ENCODE measurements at regions not wholly inside any gene's neighbourhood (a gene's known extent, or its start where the extent isn't known, plus 50 kb on each side); places are given as distances from the start of the nearest gene placed in this dataset.

- Histone ChIP-seq H3K4me2 (ENCODE audit: low read length) (no peak overlapping the region), H3K4me1 (ENCODE audit: insufficient read depth, low read length, severe bottlenecking) (no peaks in the 10 kb centered on the region), H3F3A (ENCODE audit: insufficient read depth, low read length) (no peaks in the 10 kb centered on the region), H3K79me2 (ENCODE audit: insufficient read depth, low read length) (no peaks in the 10 kb centered on the region), H3K9ac (ENCODE audit: low read length) (no peak overlapping the region), H3K9me2 (ENCODE audit: low read depth, low read length) (no peaks in the 10 kb centered on the region), H4K20me1 (ENCODE audit: insufficient read depth, low read length) (no peaks in the 10 kb centered on the region), H2AFZ (ENCODE audit: low read length) (no peak overlapping the region), H3K27me3 (ENCODE audit: insufficient read depth, low read length) (no peaks in the 10 kb centered on the region), H3K9me3 (ENCODE audit: low read length) (no peaks in the 10 kb centered on the region), H3K36me3 (ENCODE audit: insufficient read depth, low read length) (no peaks in the 10 kb centered on the region), H3K27ac (ENCODE audit: low read depth, low read length, poor library complexity, severe bottlenecking) (no peak overlapping the region), H3K4me3 (ENCODE audit: low read depth, low read length, poor library complexity, severe bottlenecking) (no peak overlapping the region)
- TF ChIP-seq CTCF (IDR thresholded peaks at IDR 0.05; ENCODE audit: low read length) (no peak), EZH2 (IDR thresholded peaks at IDR 0.05; ENCODE audit: borderline replicate concordance, low read length) (no peak)
Observed at GRCh38 chr2:191760655-191761262, 82.8 kb downstream of the NABP1 start.

DNA sequence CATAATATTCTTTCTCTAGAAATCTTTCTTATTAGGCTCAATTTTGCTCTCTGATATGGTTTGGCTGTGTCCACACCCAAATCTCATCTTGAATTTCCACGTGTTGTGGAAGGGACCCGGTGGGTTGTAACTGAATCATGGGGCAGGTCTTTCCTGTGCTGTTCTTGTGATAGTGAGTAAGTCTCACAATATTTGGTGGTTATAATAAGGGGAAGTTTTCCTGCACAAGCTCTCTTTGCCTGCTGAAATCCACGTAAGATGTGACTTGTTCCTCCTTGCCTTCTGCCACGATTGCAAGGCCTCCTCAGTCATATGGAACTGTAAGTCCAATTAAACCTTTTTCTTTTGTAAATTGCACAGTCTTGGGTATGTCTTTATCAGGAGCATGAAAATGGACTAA, 73.8 kb downstream of the CAVIN2 start:
- H3K4me1 ChIP-seq (ENCODE audit: insufficient read depth, low read length, severe bottlenecking) = no peaks in the 10 kb centered on the region
- no peak overlapping the region for H3K27ac ChIP-seq (ENCODE audit: low read depth, low read length, poor library complexity, severe bottlenecking)
- no peak overlapping the region for H3K9ac ChIP-seq (ENCODE audit: low read length)
- H3K27me3 ChIP-seq (ENCODE audit: insufficient read depth, low read length) = no peaks in the 10 kb centered on the region
- H3K4me2 ChIP-seq (ENCODE audit: low read length) = no peak overlapping the region
- H3K9me3 ChIP-seq (ENCODE audit: low read length) = no peaks in the 10 kb centered on the region
- no peaks in the 10 kb centered on the region for H3K9me2 ChIP-seq (ENCODE audit: low read depth, low read length)
- H3K4me3 ChIP-seq (ENCODE audit: low read depth, low read length, poor library complexity, severe bottlenecking) = no peak overlapping the region
- no peaks in the 10 kb centered on the region for H4K20me1 ChIP-seq (ENCODE audit: insufficient read depth, low read length)
- no peak overlapping the region for H2AFZ ChIP-seq (ENCODE audit: low read length)
- no peaks in the 10 kb centered on the region for H3K79me2 ChIP-seq (ENCODE audit: insufficient read depth, low read length)
- TF ChIP-seq CTCF (IDR thresholded peaks at IDR 0.05; ENCODE audit: low read length) = no peak
- no peak for TF ChIP-seq EZH2 (IDR thresholded peaks at IDR 0.05; ENCODE audit: borderline replicate concordance, low read length)
- H3K36me3 ChIP-seq (ENCODE audit: insufficient read depth, low read length) = no peaks in the 10 kb centered on the region
- no peaks in the 10 kb centered on the region for H3F3A ChIP-seq (ENCODE audit: insufficient read depth, low read length)

- no peak overlapping the region for H3K4me3 ChIP-seq (ENCODE audit: low read depth, low read length, poor library complexity, severe bottlenecking)
- H3K9me2 ChIP-seq (ENCODE audit: low read depth, low read length) = no peaks in the 10 kb centered on the region
- no peak overlapping the region for H3K27ac ChIP-seq (ENCODE audit: low read depth, low read length, poor library complexity, severe bottlenecking)
- H3K36me3 ChIP-seq (ENCODE audit: insufficient read depth, low read length) = no peaks in the 10 kb centered on the region
- no peaks in the 10 kb centered on the region for H3K79me2 ChIP-seq (ENCODE audit: insufficient read depth, low read length)
- no peaks in the 10 kb centered on the region for H3K27me3 ChIP-seq (ENCODE audit: insufficient read depth, low read length)
- no peaks in the 10 kb centered on the region for H4K20me1 ChIP-seq (ENCODE audit: insufficient read depth, low read length)
- H2AFZ ChIP-seq (ENCODE audit: low read length) = no peak overlapping the region
- H3K9ac ChIP-seq (ENCODE audit: low read length) = no peak overlapping the region
- no peak overlapping the region for H3K4me2 ChIP-seq (ENCODE audit: low read length)
- TF ChIP-seq CTCF (IDR thresholded peaks at IDR 0.05; ENCODE audit: low read length) (no peak), EZH2 (IDR thresholded peaks at IDR 0.05; ENCODE audit: borderline replicate concordance, low read length) (no peak)
- no peaks in the 10 kb centered on the region for H3K9me3 ChIP-seq (ENCODE audit: low read length)
- no peaks in the 10 kb centered on the region for H3F3A ChIP-seq (ENCODE audit: insufficient read depth, low read length)
- H3K4me1 ChIP-seq (ENCODE audit: insufficient read depth, low read length, severe bottlenecking) = no peaks in the 10 kb centered on the region
Observed at GRCh38 chr2:191777351-191777750, 69.5 kb downstream of the CAVIN2 start.
